ENCODE measurements at regions not wholly inside any gene's neighbourhood (a gene's known extent, or its start where the extent isn't known, plus 50 kb on each side); places are given as distances from the start of the nearest gene placed in this dataset.
A peak's percentile ranks its signal among the peaks of the same experiment; 100 is the strongest.

DNA sequence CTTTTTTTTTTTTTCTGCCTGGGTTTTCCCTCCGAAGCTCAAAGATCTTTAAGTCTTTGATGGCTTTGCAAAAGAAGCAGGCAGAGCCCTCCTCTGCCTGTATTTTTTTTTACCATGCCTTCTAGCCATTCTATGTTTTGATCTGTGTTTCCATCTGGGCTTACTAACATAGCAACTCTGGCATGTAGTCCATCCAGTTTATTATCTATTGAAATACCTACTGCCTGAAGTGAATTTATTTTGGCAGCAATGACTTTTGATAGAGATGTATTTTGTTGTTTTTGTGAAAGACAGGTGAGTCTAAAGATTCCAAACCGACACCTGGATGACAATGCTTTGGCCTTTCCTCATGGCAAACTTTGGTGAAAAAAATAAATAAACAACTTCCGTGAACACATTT lies 1157.7 kb upstream of the MAP3K7 start:
- no peaks in the 10 kb centered on the region for H3K27me3 ChIP-seq
- no peak for TF ChIP-seq Cebpa-rat (IDR thresholded peaks at IDR 0.05)

DNA sequence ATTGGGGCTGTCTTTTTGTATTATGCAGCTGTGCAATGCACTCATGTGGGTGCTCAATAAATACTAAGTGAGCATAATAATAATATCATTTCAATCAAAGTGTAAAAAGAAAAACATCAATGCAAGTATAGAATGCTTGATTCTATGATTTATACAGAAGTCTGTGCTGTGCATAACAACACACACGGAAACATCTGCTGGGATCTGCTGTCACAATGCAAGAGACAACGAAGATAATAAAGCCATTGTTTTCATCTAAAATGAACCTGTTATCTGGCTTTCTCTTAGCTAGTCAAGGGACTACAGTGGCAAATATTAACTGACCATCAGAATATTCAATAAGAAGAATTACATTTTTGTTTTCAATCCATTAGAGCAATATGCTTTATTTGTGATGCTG lies 1156.9 kb upstream of the MAP3K7 start:
- Histone ChIP-seq H3K9ac (no peak overlapping the region), H3K4me3 (no peak overlapping the region), H3K36me3 (no peaks in the 10 kb centered on the region), H4K20me1 (no peaks in the 10 kb centered on the region), H3K27me3 (no peaks in the 10 kb centered on the region), H3K9me3 (replicated peaks in 1 of 11) (no peaks in the 10 kb centered on the region), H3K27ac (no peak overlapping the region), H3K4me2 (no peak overlapping the region), H3K4me1 (no peaks in the 10 kb centered on the region)
- TF ChIP-seq Cebpa-rat (IDR thresholded peaks at IDR 0.05) = no peak

More for the DNA sequence above, 1157.7 kb upstream of the MAP3K7 start:
- H3K9ac ChIP-seq = no peak overlapping the region
- no peak overlapping the region for H3K4me2 ChIP-seq
- H3K9me3 ChIP-seq (replicated peaks in 1 of 11) = no peaks in the 10 kb centered on the region
- H3K36me3 ChIP-seq = no peaks in the 10 kb centered on the region
- no peaks in the 10 kb centered on the region for H3K4me1 ChIP-seq
- no peak overlapping the region for H3K27ac ChIP-seq
- H4K20me1 ChIP-seq = no peaks in the 10 kb centered on the region
- H3K4me3 ChIP-seq = no peak overlapping the region

DNA sequence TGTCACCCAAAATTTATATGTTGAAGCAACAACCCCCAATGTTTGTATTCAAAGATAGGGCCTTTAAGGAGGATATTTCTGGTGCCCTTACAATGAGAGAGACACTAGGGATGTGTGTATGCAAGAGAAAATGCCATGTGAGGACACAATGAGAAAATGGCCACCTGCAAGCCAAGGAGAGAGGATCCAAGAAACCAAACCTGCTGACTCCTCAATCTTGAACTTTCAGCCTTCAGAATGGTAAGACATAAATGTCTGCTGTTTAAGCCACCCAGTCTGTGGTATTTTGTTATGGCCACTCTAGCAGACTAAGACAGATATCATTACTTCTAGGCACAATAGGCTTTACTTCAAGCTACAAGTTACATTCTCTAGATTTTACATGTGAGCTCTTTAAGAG lies 1145.1 kb upstream of the MAP3K7 start:
- peak overlapping the region in 7 of 11 experiments; percentile 5 to 80 (median 35); a peak in 9 of 22 replicates for H3K4me2 ChIP-seq
- no peak for TF ChIP-seq Cebpa-rat (IDR thresholded peaks at IDR 0.05)
- H3K36me3 ChIP-seq = no peaks in the 10 kb centered on the region
- H3K9ac ChIP-seq = no peak overlapping the region
- H3K4me1 ChIP-seq = peaks cover 12 to 34% (median 24%) of the 10 kb centered on the region in 10 experiments
- peak overlapping the region in 3 of 11 experiments; percentile 31 to 80 (median 78); a peak in 4 of 22 replicates for H3K27ac ChIP-seq
- no peak overlapping the region for H3K4me3 ChIP-seq
- no peaks in the 10 kb centered on the region for H4K20me1 ChIP-seq
- H3K9me3 ChIP-seq (replicated peaks in 1 of 11) = peaks cover 0 to 19% (median 7%) of the 10 kb centered on the region in 11 experiments; a peak in 9 of 22 replicates
- H3K27me3 ChIP-seq = no peaks in the 10 kb centered on the region

DNA sequence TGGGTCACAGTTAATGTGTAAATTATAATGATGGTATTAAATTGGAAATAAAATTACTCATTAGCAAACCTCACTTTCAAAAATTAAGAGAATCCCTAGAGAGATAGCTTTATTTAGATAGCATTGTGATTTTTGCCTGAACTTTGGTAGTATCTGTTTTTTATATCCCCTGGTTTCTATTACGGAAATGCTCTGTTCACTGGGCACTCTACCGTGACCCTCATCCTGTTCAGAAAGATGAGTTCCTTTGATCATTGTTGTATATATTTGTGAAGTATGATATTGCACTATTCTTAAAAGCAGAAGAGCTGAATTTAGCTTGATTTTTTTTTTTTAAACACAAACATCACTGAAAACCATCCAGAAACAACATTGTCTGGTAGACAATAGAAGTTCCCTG lies 1143.8 kb upstream of the MAP3K7 start:
- peak overlapping the region in 8 of 11 experiments; percentile 51 to 84 (median 73); a peak in 16 of 22 replicates for H3K27ac ChIP-seq

DNA sequence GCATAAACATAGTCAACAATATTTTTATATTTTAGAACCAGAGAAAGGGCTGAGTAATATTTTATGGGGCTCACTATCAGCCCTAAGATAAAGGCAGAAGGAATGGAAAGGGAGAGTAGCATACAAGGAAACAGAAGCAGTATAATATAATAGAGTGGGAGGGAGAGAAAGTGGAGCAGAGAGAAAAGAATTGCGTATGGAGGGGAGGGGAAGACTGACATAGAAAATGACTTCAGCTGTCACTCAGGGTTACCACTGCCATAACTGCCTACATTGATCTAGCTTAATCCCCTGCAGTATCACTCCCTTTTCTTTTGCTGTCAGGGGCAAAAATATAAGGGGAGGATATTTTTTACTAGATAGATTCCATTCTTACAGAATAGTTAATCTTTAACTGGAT lies 1133.5 kb upstream of the MAP3K7 start:
- Histone ChIP-seq H4K20me1 (no peaks in the 10 kb centered on the region), H3K36me3 (no peaks in the 10 kb centered on the region), H3K4me3 (no peak overlapping the region), H3K9me3 (replicated peaks in 1 of 11) (peaks cover 0 to 11% (median 10%) of the 10 kb centered on the region in 11 experiments; a peak in 15 of 22 replicates), H3K4me2 (peak overlapping the region in 5 of 11 experiments; percentile 3 to 42 (median 27); a peak in 6 of 22 replicates), H3K4me1 (peaks cover 0 to 31% (median 19%) of the 10 kb centered on the region in 10 experiments; a peak in 14 of 20 replicates), H3K9ac (no peak overlapping the region), H3K27me3 (no peaks in the 10 kb centered on the region), H3K27ac (peak overlapping the region in 1 of 11 experiments; percentile 2; a peak in 1 of 22 replicates)
- TF ChIP-seq Cebpa-rat (IDR thresholded peaks at IDR 0.05) = no peak

More for the DNA sequence above, 1143.8 kb upstream of the MAP3K7 start:
- no peaks in the 10 kb centered on the region for H3K36me3 ChIP-seq
- H3K4me3 ChIP-seq = peak overlapping the region in 2 of 10 experiments; percentile 10 to 19; a peak in 2 of 20 replicates
- H4K20me1 ChIP-seq = no peaks in the 10 kb centered on the region
- H3K4me1 ChIP-seq = peaks cover 12 to 34% (median 24%) of the 10 kb centered on the region in 10 experiments
- no peak for TF ChIP-seq Cebpa-rat (IDR thresholded peaks at IDR 0.05)
- peak overlapping the region; percentile 50 to 88 (median 76); a peak in 21 of 22 replicates for H3K4me2 ChIP-seq
- H3K9ac ChIP-seq = peak overlapping the region in 6 of 11 experiments; percentile 4 to 69 (median 46); a peak in 9 of 22 replicates
- no peaks in the 10 kb centered on the region for H3K27me3 ChIP-seq
- peaks cover 0 to 19% (median 7%) of the 10 kb centered on the region in 11 experiments; a peak in 9 of 22 replicates for H3K9me3 ChIP-seq (replicated peaks in 1 of 11)

DNA sequence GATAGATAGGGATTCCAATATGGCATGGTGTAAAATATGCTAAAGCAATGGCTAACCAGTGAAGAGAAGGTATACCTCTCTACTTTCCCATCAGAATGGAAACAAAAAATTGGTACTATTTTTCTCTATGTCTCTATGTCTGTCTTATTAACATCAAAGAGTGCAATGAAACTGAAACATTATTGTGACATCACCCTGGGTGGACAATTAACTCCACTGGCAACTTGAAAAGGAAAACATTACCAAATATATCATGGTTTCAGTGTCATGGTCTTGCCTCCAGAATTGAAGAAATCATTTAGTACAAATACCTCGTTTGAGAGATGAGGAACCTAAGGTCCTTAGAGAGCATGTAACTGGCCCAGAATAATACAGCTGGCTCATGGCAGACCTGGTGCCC lies 1132.5 kb upstream of the MAP3K7 start:
- Histone ChIP-seq H3K9ac (no peak overlapping the region), H3K4me2 (peak overlapping the region in 5 of 11 experiments; percentile 4 to 42 (median 20); a peak in 7 of 22 replicates), H4K20me1 (no peaks in the 10 kb centered on the region), H3K4me1 (peaks cover 0 to 31% (median 19%) of the 10 kb centered on the region in 10 experiments; a peak in 14 of 20 replicates), H3K27me3 (no peaks in the 10 kb centered on the region), H3K27ac (0 out of 22 replicates have a peak overlapping the region, but pooled peaks of 1 of the 11 experiments have one; percentile 2), H3K36me3 (no peaks in the 10 kb centered on the region), H3K9me3 (replicated peaks in 1 of 11) (peaks cover 0 to 4% (median 1%) of the 10 kb centered on the region in 11 experiments; a peak in 9 of 22 replicates), H3K4me3 (no peak overlapping the region)
- no peak for TF ChIP-seq Cebpa-rat (IDR thresholded peaks at IDR 0.05)

DNA sequence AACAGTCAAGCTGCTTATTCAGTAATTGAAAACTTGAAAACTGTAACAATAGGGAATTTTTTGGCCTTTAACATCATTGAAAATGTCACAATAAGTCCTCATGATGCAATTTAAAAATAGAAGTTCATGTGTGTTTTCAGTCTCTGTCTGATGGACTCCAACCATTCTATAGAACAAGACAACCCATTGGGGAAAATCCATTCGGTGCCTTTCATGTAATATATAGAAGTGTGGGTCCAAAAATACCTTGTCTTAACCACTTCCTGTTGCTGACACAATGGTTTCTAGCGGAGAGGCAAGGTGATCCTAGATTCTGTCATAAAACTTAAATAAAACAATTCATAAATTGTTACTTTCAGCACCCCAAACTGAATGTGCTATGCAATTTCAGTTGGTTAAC lies 1131.3 kb upstream of the MAP3K7 start:
- no peaks in the 10 kb centered on the region for H3K36me3 ChIP-seq
- H3K27ac ChIP-seq = no peak overlapping the region
- no peaks in the 10 kb centered on the region for H3K27me3 ChIP-seq
- TF ChIP-seq Cebpa-rat (IDR thresholded peaks at IDR 0.05) = no peak
- peaks cover 0 to 4% (median 0%) of the 10 kb centered on the region in 11 experiments; a peak in 4 of 22 replicates for H3K9me3 ChIP-seq (replicated peaks in 1 of 11)
- no peak overlapping the region for H3K9ac ChIP-seq
- H3K4me1 ChIP-seq = peaks cover 0 to 31% (median 19%) of the 10 kb centered on the region in 10 experiments; a peak in 14 of 20 replicates
- H4K20me1 ChIP-seq = no peaks in the 10 kb centered on the region
- no peak overlapping the region for H3K4me3 ChIP-seq
- H3K4me2 ChIP-seq = peak overlapping the region in 10 of 11 experiments; percentile 1 to 53 (median 34); a peak in 14 of 22 replicates

DNA sequence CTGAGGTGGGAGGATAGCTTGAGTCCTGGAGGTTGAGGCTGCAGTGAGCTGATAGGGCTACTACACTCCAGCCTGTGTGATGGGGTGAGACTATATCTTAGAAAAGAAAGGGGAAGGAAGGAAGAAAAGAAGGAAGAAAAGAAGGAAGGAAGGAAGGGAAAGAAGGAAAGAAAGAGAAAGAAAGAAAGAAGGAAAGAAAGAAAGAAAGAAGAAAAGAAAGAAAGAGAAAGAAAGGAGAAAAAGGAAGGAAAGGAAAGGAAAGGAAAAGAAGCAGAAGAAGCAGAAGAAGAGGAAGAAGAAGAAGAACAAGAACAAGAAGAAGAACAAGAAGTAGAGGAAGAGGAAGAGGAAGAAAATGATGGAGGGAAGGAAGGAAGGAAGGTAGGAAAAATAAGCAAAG lies 1130.2 kb upstream of the MAP3K7 start:
- Histone ChIP-seq H3K27ac (no peak overlapping the region), H3K4me1 (peaks cover 0 to 31% (median 19%) of the 10 kb centered on the region in 10 experiments; a peak in 14 of 20 replicates), H3K27me3 (no peaks in the 10 kb centered on the region), H3K9me3 (replicated peaks in 1 of 11) (peaks cover 0 to 4% (median 0%) of the 10 kb centered on the region in 11 experiments; a peak in 3 of 22 replicates), H3K4me3 (no peak overlapping the region), H3K4me2 (no peak overlapping the region), H3K36me3 (no peaks in the 10 kb centered on the region), H4K20me1 (no peaks in the 10 kb centered on the region), H3K9ac (no peak overlapping the region)
- TF ChIP-seq Cebpa-rat (IDR thresholded peaks at IDR 0.05) = no peak

DNA sequence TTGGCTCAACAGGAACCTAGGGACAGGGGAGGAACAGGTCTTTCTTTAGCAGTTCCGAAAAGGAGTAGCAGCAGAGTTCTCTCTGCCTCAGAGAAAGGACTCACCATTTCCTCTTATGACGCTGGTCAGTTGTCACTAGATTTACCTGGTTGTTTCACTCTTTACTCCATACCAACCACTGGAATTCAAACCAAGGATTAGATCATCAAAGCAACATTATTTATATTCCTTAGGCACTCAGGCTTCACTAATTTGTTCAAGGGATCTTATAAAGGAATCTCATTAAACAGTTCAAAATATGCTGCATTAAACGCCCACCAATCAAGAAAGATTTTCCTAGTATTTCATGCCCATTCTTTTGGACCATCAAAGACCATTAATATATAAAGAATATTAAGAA lies 1129.5 kb upstream of the MAP3K7 start:
- H3K27ac ChIP-seq = no peak overlapping the region
- H3K27me3 ChIP-seq = no peaks in the 10 kb centered on the region
- peaks cover 0 to 31% (median 19%) of the 10 kb centered on the region in 10 experiments; a peak in 14 of 20 replicates for H3K4me1 ChIP-seq
- peaks cover 0 to 4% (median 0%) of the 10 kb centered on the region in 11 experiments; a peak in 3 of 22 replicates for H3K9me3 ChIP-seq (replicated peaks in 1 of 11)
- no peak overlapping the region for H3K9ac ChIP-seq
- no peak overlapping the region for H3K4me2 ChIP-seq
- TF ChIP-seq Cebpa-rat (IDR thresholded peaks at IDR 0.05) = no peak
- no peaks in the 10 kb centered on the region for H3K36me3 ChIP-seq
- no peaks in the 10 kb centered on the region for H4K20me1 ChIP-seq
- H3K4me3 ChIP-seq = no peak overlapping the region

Data from BLaER1 treated with 17β-estradiol and CSF1 and Interleukin-3, amounts not matched to agents 10 nM and 100 nM (cell line).